Right lobe of liver (tissue), 4 donors: ENCODE measurements at regions not wholly inside any gene's neighbourhood (a gene's known extent, or its start where the extent isn't known, plus 50 kb on each side); places are given as distances from the start of the nearest gene placed in this dataset.

Experiments
- CTCF ChIP-seq, 4 donors: fragments of 200-600 bp in 3 of 4; fragments of 450-650 bp in 1 of 4; IDR thresholded peaks; one replicate each; pipeline versions ENCODE4 v1.5.1 to v1.8.0; 2016 to 2022; ENCODE audit warnings: antibody characterized with exemption in 4 of 4, mild to moderate bottlenecking in 2 of 4
- POLR2A ChIP-seq: fragments of 450-650 bp; IDR thresholded peaks from one replicate; pipeline ENCODE4 v1.6.1; 2017; ENCODE audit warnings: antibody characterized with exemption, mild to moderate bottlenecking
- donor health status: DM: no; HTN: no; CAD: no.
- donor health status: DM: no; HTN: no; CAD: no.
- donor health status: DM: no; HTN: yes; CAD: no.

- TF ChIP-seq CTCF (IDR thresholded peaks at IDR 0.05) (no peak), POLR2A (no peak)
Observed at GRCh38 chr2:150938527-150938926, 323.1 kb downstream of the RBM43 start.
